Smooth muscle cell (in vitro differentiated cells): ENCODE measurements at regions not wholly inside any gene's neighbourhood (a gene's known extent, or its start where the extent isn't known, plus 50 kb on each side); places are given as distances from the start of the nearest gene placed in this dataset. TPM values are rescaled to one million over a fixed set of nuclear protein-coding genes. Genes with fewer than 3 reads are reported as not detected.

Source experiments
- DNase-seq: peaks from one replicate; lab custom pipeline; 2025; ENCODE audit not compliant: unreplicated experiment; lab: John Stamatoyannopoulos, UW
- H2AFZ ChIP-seq: fragments of 200-600 bp; sonication (generic); 2 replicates; pipeline ENCODE4 v1.6.0; 2016; ENCODE audit warnings: antibody characterized with exemption, low read depth, mild to moderate bottlenecking
- H3F3A ChIP-seq: fragments of 200-600 bp; sonication (generic); 2 replicates; pipeline ENCODE4 v1.6.0; 2017; ENCODE audit warnings: antibody characterized with exemption, low read depth
- H3K27ac ChIP-seq: fragments of 200-600 bp; sonication (generic); 2 replicates; pipeline ENCODE4 v1.5.1; 2016; ENCODE audit warnings: low read depth, mild to moderate bottlenecking
- H3K27me3 ChIP-seq: fragments of 200-600 bp; sonication (generic); 2 replicates; pipeline ENCODE4 v1.6.1; 2016; ENCODE audit warnings: low read depth, mild to moderate bottlenecking
- H3K36me3 ChIP-seq: fragments of 200-600 bp; sonication (generic); 2 replicates; pipeline ENCODE4 v1.5.1; 2016; ENCODE audit warnings: low read depth
- H3K4me1 ChIP-seq: fragments of 200-600 bp; sonication (generic); 2 replicates; pipeline ENCODE4 v1.5.1; 2016; ENCODE audit warnings: low read depth
- H3K4me2 ChIP-seq: fragments of 200-600 bp; sonication (generic); 2 replicates; pipeline ENCODE4 v1.6.0; 2016; ENCODE audit warnings: mild to moderate bottlenecking
- H3K4me3 ChIP-seq: fragments of 200-600 bp; sonication (generic); 2 replicates; pipeline ENCODE4 v1.5.1; 2016; ENCODE audit warnings: mild to moderate bottlenecking
- H3K79me2 ChIP-seq: fragments of 200-600 bp; sonication (generic); 2 replicates; pipeline ENCODE4 v1.6.0; 2016; ENCODE audit warnings: low read depth, mild to moderate bottlenecking
- H3K9ac ChIP-seq: fragments of 200-600 bp; sonication (generic); 2 replicates; pipeline ENCODE4 v1.6.0; 2016; ENCODE audit warnings: low read depth
- H3K9me3 ChIP-seq: fragments of 200-600 bp; sonication (generic); replicated peaks from 2 replicates; pipeline ENCODE4 v1.5.1; 2016; ENCODE audit warnings: low read depth
- H4K20me1 ChIP-seq: fragments of 200-600 bp; sonication (generic); 2 replicates; pipeline ENCODE4 v1.6.0; 2016; ENCODE audit warnings: low read depth
- CTCF ChIP-seq: fragments of 200-600 bp; sonication (generic); IDR thresholded peaks from 2 replicates; pipeline ENCODE4 v1.5.1; 2017; ENCODE audit warnings: borderline replicate concordance, mild to moderate bottlenecking, antibody characterized with exemption; ENCODE audit not compliant: insufficient read depth, poor library complexity, severe bottlenecking
- WGBS: methylation state at CpG from one replicate; pipeline ENCODE4 v1.1.7; 2016; ENCODE audit warnings: low lambda C conversion rate; 5-methylcytosine and 5-hydroxymethylcytosine counted together
- small RNA-seq: library from RNA; depleted of rRNA; stranded (forward); fragments of <200 nt; gene quantifications from one replicate; pipeline ENCODE3, GENCODE V24; 2014

- H3K9ac ChIP-seq: no peak overlapping the region
- H3K4me1 ChIP-seq: no peaks in the 10 kb centered on the region
- H3K4me3 ChIP-seq: no peak overlapping the region
- no peak overlapping the region for H3K27ac ChIP-seq
- H3K4me2 ChIP-seq: no peak overlapping the region
- H4K20me1 ChIP-seq: no peaks in the 10 kb centered on the region
- DNase-seq: no peak
- no peak for TF ChIP-seq CTCF
- H3K36me3 ChIP-seq: no peaks in the 10 kb centered on the region
- no peak overlapping the region for H2AFZ ChIP-seq
- H3K27me3 ChIP-seq: no peaks in the 10 kb centered on the region
- H3K9me3 ChIP-seq: no peaks in the 10 kb centered on the region
- no peaks in the 10 kb centered on the region for H3K79me2 ChIP-seq
- no peaks in the 10 kb centered on the region for H3F3A ChIP-seq
These were observed 66.1 kb upstream of the PRKX start for GRCh38 chrX:3779546-3779945.

- TF ChIP-seq CTCF: no peak
- Histone ChIP-seq H3K9me3 (no peaks in the 10 kb centered on the region), H3K4me3 (no peak overlapping the region), H3K36me3 (no peaks in the 10 kb centered on the region), H3K27ac (no peak overlapping the region), H3F3A (no peaks in the 10 kb centered on the region), H3K79me2 (no peaks in the 10 kb centered on the region), H4K20me1 (no peaks in the 10 kb centered on the region), H3K9ac (no peak overlapping the region), H3K4me1 (no peaks in the 10 kb centered on the region), H3K27me3 (no peaks in the 10 kb centered on the region), H2AFZ (no peak overlapping the region), H3K4me2 (no peak overlapping the region)
- no peak for DNase-seq
These were observed 64.0 kb upstream of the PRKX start for GRCh38 chrX:3777416-3777815.

GRCh38 chrX:3771766-3772165 lies 58.3 kb upstream of the PRKX start:
- H3K4me1 ChIP-seq: no peaks in the 10 kb centered on the region
- DNase-seq: no peak
- no peak overlapping the region for H3K4me2 ChIP-seq
- H3F3A ChIP-seq: no peaks in the 10 kb centered on the region
- no peaks in the 10 kb centered on the region for H3K9me3 ChIP-seq
- H3K27me3 ChIP-seq: no peaks in the 10 kb centered on the region
- no peak overlapping the region for H2AFZ ChIP-seq
- H3K79me2 ChIP-seq: no peaks in the 10 kb centered on the region
- H3K36me3 ChIP-seq: no peaks in the 10 kb centered on the region
- no peak overlapping the region for H3K4me3 ChIP-seq
- H4K20me1 ChIP-seq: no peaks in the 10 kb centered on the region
- no peak overlapping the region for H3K27ac ChIP-seq
- no peak for TF ChIP-seq CTCF
- WGBS: 71% methylated on average over 3 of the region's 3 CpGs
- H3K9ac ChIP-seq: no peak overlapping the region

GRCh38 chrX:3768881-3769280 lies 55.4 kb upstream of the PRKX start:
- Histone ChIP-seq H4K20me1 (no peaks in the 10 kb centered on the region), H3K36me3 (no peaks in the 10 kb centered on the region), H3K27me3 (no peaks in the 10 kb centered on the region), H3K9me3 (no peaks in the 10 kb centered on the region), H3K4me3 (no peak overlapping the region), H3K4me1 (no peaks in the 10 kb centered on the region), H3F3A (no peaks in the 10 kb centered on the region), H3K9ac (no peak overlapping the region), H3K27ac (no peak overlapping the region), H3K4me2 (no peak overlapping the region), H3K79me2 (no peaks in the 10 kb centered on the region), H2AFZ (no peak overlapping the region)
- 90% methylated on average over 1 of the region's 1 CpG for WGBS
- TF ChIP-seq CTCF: no peak
- no peak for DNase-seq

Small RNA genes lying in the stretch of these regions (small RNA-seq; reads per million reads assigned to genes)
- gene RF00401: not detected
